ENCODE measurements at regions not wholly inside any gene's neighbourhood (a gene's known extent, or its start where the extent isn't known, plus 50 kb on each side); places are given as distances from the start of the nearest gene placed in this dataset.

GRCh38 chr3:87046241-87046640 lies 55.3 kb upstream of the VGLL3 start:
- TF ChIP-seq CTCF (IDR thresholded peaks at IDR 0.05) (no peak), POLR2A (IDR thresholded peaks at IDR 0.05) (no peak)

All from thyroid gland (tissue), 4 donors.